ENCODE measurements at regions not wholly inside any gene's neighbourhood (a gene's known extent, or its start where the extent isn't known, plus 50 kb on each side); places are given as distances from the start of the nearest gene placed in this dataset.

DNA sequence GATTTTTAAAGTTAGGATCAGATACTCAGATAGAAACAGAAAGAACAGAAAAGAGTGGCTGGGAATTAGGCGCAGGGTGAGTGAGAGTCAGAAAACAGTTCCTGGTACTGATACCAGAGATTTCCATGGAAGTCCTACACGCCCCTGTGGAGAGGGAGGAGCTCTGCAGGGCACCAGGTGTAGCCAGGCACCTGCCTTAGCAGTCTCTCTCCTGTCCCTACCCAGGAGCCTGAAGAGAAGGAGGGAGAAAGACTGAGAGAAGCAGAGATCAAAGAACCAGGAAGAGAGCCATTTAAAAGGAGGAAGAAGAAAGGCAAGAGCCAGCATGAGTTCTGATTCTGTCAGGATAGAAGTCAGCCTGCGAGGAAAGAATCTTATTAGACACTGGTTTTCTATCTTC is 65.0 kb downstream of the CBLN1 start:
- ATAC-seq (replicated peaks; ENCODE audit: extremely low read depth, poor library complexity, severe bottlenecking) (no peak), DNase-seq (ENCODE audit: low spot score in 2 of 2) (no peak)
- Mint-ChIP-seq H3K27me3 (no peaks in the 10 kb centered on the region), H3K4me3 (no peak overlapping the region), H3K36me3 (ENCODE audit: insufficient read depth) (no peaks in the 10 kb centered on the region), H3K27ac (ENCODE audit: low read depth) (no peak overlapping the region), H3K4me1 (no peaks in the 10 kb centered on the region), H3K9me3 (no peaks in the 10 kb centered on the region)

DNA sequence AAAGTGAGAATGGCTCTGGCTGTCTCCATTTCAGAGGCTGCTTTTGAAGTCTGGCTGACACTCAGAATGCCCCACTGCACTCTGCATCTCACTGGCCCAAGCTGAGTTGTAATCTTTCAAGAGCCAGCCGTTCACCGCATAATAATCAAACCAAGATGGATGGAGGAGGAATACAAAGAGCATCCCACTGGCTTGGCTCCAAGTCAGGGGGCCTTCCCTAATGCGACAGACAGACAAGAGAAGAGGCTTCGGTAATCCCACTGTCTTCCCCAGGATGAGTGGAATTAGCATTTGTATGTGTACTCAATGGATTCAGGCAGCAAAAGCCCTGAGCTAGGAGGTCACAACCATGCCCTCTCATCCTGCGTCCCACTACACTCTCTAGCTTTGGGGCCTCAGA is 68.0 kb downstream of the CBLN1 start:
- Mint-ChIP-seq H3K27me3 (no peaks in the 10 kb centered on the region), H3K27ac (ENCODE audit: low read depth) (no peak overlapping the region), H3K4me1 (no peaks in the 10 kb centered on the region), H3K4me3 (no peak overlapping the region), H3K9me3 (no peaks in the 10 kb centered on the region), H3K36me3 (ENCODE audit: insufficient read depth) (no peaks in the 10 kb centered on the region)
- DNase-seq (ENCODE audit: low spot score in 2 of 2) (no peak), ATAC-seq (replicated peaks; ENCODE audit: extremely low read depth, poor library complexity, severe bottlenecking) (no peak)

DNA sequence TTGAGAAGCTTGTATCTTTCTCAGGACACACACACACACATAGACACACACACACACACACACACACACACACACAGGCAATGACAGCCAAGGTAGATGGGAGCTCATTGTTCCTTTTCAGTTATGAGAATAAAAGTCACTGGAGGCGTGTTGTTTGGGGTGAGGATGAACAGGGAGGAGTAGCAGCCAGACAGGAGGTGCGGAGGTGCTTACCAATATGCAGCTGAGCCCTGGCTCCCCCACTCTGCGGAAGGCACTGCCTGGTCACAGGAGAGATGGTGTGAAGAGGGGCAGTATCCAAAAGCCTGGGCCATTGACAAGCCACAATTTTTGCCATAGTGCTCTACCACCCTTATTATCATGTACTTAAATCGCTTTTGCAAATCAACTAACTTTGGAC is 77.4 kb downstream of the CBLN1 start:
- DNase-seq (ENCODE audit: low spot score in 2 of 2) (no peak), ATAC-seq (replicated peaks; ENCODE audit: extremely low read depth, poor library complexity, severe bottlenecking) (no peak)
- Mint-ChIP-seq H3K36me3 (ENCODE audit: insufficient read depth) (no peaks in the 10 kb centered on the region), H3K9me3 (no peaks in the 10 kb centered on the region), H3K27me3 (no peaks in the 10 kb centered on the region), H3K27ac (ENCODE audit: low read depth) (no peak overlapping the region), H3K4me3 (no peak overlapping the region), H3K4me1 (no peaks in the 10 kb centered on the region)

DNA sequence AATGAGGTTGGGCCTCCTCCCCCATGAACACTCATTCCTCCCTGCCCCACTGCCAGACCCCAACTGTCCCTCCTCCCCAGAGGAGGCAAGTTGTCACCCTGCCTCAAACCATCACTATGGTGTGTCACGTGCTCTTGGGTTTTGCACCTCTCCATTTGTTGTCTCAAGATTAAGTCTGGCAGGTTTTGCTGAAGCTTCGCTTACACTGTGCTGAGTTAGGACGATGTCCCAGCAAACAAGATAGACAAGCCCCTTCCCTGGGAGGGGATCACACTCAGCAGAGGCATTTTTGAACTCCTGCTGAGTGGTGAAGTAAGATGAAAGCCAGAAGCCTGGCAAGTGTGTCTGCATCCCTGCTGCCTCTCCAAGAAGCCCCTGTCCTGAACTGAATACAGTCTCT is 78.3 kb downstream of the CBLN1 start:
- no peak overlapping the region for H3K4me3 Mint-ChIP-seq
- no peaks in the 10 kb centered on the region for H3K36me3 Mint-ChIP-seq (ENCODE audit: insufficient read depth)
- DNase-seq (ENCODE audit: low spot score in 2 of 2) (no peak), ATAC-seq (replicated peaks; ENCODE audit: extremely low read depth, poor library complexity, severe bottlenecking) (no peak)
- no peaks in the 10 kb centered on the region for H3K27me3 Mint-ChIP-seq
- no peaks in the 10 kb centered on the region for H3K9me3 Mint-ChIP-seq
- H3K4me1 Mint-ChIP-seq = no peaks in the 10 kb centered on the region
- no peak overlapping the region for H3K27ac Mint-ChIP-seq (ENCODE audit: low read depth)

DNA sequence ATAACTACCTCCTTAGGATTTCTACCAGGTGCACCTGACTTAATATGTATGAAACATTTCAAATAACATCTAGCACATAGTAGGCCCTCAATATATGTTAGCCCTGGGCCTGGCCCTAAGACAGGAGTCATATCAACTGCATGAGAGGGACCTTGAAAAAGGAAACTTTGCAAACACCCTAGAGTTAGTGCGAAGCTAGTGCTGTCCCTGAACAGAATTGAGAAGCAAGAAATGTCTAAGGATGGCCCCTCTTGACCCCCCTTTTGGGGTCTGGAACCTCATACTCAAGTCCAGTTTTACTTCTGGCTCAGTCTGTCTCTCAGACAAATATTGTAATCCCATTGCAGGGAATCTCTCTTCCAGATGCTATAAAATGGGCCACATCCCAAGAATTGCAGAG is 80.5 kb downstream of the CBLN1 start:
- Mint-ChIP-seq H3K4me1 (no peaks in the 10 kb centered on the region), H3K36me3 (ENCODE audit: insufficient read depth) (peaks cover 1% of the 10 kb centered on the region), H3K4me3 (no peak overlapping the region), H3K27me3 (no peaks in the 10 kb centered on the region), H3K27ac (ENCODE audit: low read depth) (no peak overlapping the region), H3K9me3 (no peaks in the 10 kb centered on the region)
- no peak for ATAC-seq (replicated peaks; ENCODE audit: extremely low read depth, poor library complexity, severe bottlenecking)
- DNase-seq (ENCODE audit: low spot score in 2 of 2) = no peak

DNA sequence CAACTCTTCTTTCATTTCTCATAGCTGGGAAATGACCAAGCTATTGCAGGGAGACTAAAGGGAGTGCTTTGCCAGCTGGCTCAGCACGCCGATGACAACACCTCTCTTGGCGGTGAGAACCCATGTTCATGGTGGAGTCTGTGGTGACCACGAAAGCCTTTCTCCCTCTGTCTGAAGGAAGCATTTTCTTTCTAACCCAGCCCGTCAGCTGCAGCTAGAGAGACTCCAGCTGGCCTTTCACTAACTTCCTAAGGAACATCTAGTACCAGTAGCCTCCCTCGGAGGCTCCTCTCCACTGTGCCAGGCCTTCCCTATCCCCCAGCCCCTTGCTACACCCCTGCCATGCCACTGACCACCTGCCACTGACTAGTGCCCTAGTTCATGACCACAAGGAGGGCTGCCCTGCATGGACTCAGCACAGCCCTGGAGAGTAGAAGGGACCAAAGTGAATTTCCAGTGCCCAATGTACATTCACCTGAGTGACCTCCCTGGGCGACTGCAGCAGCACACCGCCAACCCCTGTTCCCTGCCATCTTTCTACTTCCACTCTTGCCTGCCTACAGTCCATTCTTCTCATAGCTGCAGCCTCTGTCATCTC is 81.3 kb downstream of the CBLN1 start:
- no peak overlapping the region for H3K27ac Mint-ChIP-seq (ENCODE audit: low read depth)
- H3K9me3 Mint-ChIP-seq = no peaks in the 10 kb centered on the region
- H3K36me3 Mint-ChIP-seq (ENCODE audit: insufficient read depth) = peaks cover 1% of the 10 kb centered on the region
- no peaks in the 10 kb centered on the region for H3K4me1 Mint-ChIP-seq
- H3K4me3 Mint-ChIP-seq = no peak overlapping the region
- DNase-seq (ENCODE audit: low spot score in 2 of 2) (no peak), ATAC-seq (replicated peaks; ENCODE audit: extremely low read depth, poor library complexity, severe bottlenecking) (no peak)
- no peaks in the 10 kb centered on the region for H3K27me3 Mint-ChIP-seq

DNA sequence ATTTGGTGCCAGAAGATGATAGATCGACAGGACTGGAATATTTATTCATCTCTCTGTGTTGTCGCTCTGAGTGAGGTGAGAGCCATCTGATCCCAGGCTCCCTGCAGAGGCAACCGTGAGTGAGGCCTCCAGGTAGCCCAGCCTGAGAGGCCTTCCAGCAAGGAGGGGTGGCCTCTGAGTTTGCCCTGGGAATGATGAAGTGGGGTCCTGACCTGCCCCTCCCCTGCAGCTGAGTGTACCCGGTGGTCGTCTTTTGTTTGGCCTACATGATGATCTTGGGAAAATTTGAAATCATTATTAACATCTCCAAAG is 86.4 kb downstream of the CBLN1 start:
- no peak overlapping the region for H3K4me3 Mint-ChIP-seq
- no peaks in the 10 kb centered on the region for H3K4me1 Mint-ChIP-seq
- no peaks in the 10 kb centered on the region for H3K27me3 Mint-ChIP-seq
- H3K27ac Mint-ChIP-seq (ENCODE audit: low read depth) = no peak overlapping the region
- no peak for ATAC-seq (replicated peaks; ENCODE audit: extremely low read depth, poor library complexity, severe bottlenecking)
- DNase-seq (ENCODE audit: low spot score in 2 of 2) = no peak
- H3K9me3 Mint-ChIP-seq = peaks cover 18% of the 10 kb centered on the region
- H3K36me3 Mint-ChIP-seq (ENCODE audit: insufficient read depth) = peaks cover 1% of the 10 kb centered on the region

DNA sequence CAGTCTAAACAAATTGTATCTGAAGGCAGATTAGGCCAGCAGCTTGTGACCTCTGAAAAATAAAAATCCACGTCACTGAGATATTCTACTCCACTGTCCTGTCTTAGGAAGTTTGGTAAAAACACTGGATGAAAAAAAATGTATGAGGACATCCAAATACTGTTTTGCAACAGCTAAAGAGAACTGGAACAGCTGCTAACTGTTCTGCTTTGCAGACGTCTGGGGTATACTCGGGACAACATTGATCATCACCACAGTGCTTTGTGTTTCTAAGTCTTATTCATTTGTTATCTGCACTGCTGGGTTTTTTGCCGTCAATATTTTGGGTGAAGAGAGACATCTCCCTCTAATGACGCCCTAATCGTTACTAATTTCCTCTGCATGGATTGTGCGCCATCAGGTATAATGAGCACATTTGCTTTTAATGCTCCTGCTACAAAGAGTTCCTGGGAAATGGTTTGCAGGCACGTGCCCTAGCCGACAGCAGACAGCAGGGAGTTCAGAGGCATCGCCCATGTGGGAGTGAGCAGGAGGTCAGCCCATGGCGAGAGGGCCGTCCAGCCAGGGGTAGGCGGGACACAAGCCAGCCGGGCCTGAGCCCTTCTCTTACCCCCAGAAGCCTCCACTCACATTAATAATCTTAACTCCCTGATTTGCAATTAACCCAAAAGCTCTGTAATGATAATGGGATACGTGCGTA is 87.0 kb downstream of the CBLN1 start:
- DNase-seq (ENCODE audit: low spot score in 2 of 2) (no peak), ATAC-seq (replicated peaks; ENCODE audit: extremely low read depth, poor library complexity, severe bottlenecking) (no peak)
- Mint-ChIP-seq H3K4me3 (no peak overlapping the region), H3K27ac (ENCODE audit: low read depth) (no peak overlapping the region), H3K36me3 (ENCODE audit: insufficient read depth) (peaks cover 1% of the 10 kb centered on the region), H3K27me3 (no peaks in the 10 kb centered on the region), H3K4me1 (no peaks in the 10 kb centered on the region), H3K9me3 (peaks cover 23% of the 10 kb centered on the region)

DNA sequence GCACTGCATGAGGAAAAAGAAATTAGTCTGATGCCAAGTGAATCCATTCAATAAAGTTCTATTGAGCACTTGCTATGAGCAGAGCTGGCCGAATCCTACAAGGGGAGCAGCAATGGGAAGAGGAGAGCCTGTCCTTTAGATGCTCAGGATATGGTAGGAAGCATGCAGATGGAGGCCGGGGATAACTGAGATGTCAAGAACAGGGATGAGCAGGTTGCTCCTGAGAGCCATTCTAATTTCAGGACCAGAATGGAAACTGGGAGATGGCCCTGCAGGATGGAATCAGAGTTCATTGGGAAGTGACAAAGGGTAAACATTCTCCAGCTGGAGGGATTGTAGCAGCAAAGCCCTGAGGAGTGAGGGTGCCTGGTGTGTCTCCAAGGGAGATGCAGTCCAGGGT is 88.0 kb downstream of the CBLN1 start:
- Mint-ChIP-seq H3K4me1 (no peaks in the 10 kb centered on the region), H3K36me3 (ENCODE audit: insufficient read depth) (peaks cover 1% of the 10 kb centered on the region), H3K4me3 (no peak overlapping the region), H3K27ac (ENCODE audit: low read depth) (no peak overlapping the region), H3K27me3 (no peaks in the 10 kb centered on the region), H3K9me3 (peaks cover 27% of the 10 kb centered on the region)
- no peak for ATAC-seq (replicated peaks; ENCODE audit: extremely low read depth, poor library complexity, severe bottlenecking)
- no peak for DNase-seq (ENCODE audit: low spot score in 2 of 2)

DNA sequence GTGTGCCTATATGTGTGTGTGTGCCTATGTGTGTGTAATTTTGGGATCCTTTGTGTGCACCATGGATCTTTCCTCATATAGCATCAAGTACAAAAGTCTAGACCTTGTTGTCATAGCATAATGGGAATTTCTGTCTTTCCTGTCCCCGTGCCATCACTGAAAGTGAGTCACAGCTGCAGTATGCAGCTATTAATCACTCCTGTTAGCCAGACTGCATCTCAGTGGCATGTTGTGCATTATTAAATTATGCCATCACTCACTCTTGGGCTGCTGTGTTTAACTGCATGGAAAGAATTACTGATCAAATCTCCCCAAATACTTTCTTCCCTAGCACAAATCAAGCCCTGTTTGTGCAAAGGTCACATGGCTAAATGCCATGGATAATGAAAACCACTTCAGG is 92.4 kb downstream of the CBLN1 start:
- Mint-ChIP-seq H3K9me3 (peaks cover 27% of the 10 kb centered on the region), H3K36me3 (ENCODE audit: insufficient read depth) (no peaks in the 10 kb centered on the region), H3K4me3 (no peak overlapping the region), H3K27me3 (no peaks in the 10 kb centered on the region), H3K4me1 (no peaks in the 10 kb centered on the region), H3K27ac (ENCODE audit: low read depth) (no peak overlapping the region)
- ATAC-seq (replicated peaks; ENCODE audit: extremely low read depth, poor library complexity, severe bottlenecking) (no peak), DNase-seq (ENCODE audit: low spot score in 2 of 2) (no peak)

DNA sequence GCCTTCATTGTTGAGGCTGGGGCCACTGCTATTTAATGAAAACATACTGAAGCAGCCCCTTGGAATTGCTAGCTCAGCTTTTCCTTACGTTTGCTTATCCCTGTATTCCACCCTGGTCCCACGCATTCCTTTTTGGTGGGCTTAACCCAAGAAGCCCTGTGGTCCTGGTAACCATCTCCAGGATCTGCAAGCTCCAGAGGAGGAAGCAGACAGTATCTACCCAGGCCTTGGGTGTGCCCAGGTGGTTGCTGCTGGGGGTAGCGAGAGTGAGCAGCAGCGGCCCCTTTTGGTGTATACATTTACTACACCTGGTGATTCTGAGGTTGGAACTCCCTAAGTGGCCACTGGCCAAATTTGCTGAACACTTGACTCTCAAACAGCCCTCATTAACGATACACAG is 97.7 kb downstream of the CBLN1 start:
- Mint-ChIP-seq H3K4me1 (no peaks in the 10 kb centered on the region), H3K27me3 (no peaks in the 10 kb centered on the region), H3K36me3 (ENCODE audit: insufficient read depth) (no peaks in the 10 kb centered on the region), H3K9me3 (no peaks in the 10 kb centered on the region), H3K4me3 (no peak overlapping the region), H3K27ac (ENCODE audit: low read depth) (no peak overlapping the region)
- DNase-seq (ENCODE audit: low spot score in 2 of 2) (no peak), ATAC-seq (replicated peaks; ENCODE audit: extremely low read depth, poor library complexity, severe bottlenecking) (no peak)

DNA sequence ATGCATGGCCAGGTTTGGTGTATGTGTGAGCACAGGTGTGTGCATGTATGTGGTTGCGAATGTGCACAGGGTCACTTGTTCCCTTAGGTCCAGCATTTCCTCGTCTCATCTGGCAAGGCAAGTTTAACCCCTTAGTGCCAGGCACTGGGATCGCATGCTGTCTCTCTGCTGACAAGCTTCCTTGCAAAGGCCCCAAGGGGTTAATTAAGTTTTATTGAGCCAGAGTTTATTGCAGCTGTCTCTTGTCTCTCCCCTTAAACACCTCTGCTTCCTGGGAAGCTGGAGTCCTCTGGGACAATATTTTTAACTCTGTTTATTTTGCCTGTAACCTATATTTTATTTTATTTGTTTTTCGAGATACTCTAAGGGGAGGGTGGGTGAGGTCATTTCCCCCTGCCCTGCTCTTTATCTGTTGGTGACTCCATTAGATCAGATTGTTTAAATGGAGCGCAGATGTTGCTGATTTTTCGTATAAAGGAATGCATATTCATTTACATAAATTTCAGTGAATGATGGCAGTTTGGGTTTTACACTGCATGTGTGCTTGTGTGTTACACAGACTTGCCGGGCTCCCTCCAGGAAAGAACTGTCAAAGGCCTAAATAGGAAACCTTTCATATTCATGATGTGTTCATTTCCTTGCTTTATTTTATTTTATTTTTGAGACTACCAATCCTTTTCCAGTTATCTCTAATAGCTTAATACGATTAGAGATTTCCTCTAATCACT is 99.7 kb downstream of the CBLN1 start:
- no peak for ATAC-seq (replicated peaks; ENCODE audit: extremely low read depth, poor library complexity, severe bottlenecking)
- H3K27ac Mint-ChIP-seq (ENCODE audit: low read depth) = no peak overlapping the region
- no peaks in the 10 kb centered on the region for H3K36me3 Mint-ChIP-seq (ENCODE audit: insufficient read depth)
- no peaks in the 10 kb centered on the region for H3K27me3 Mint-ChIP-seq
- no peak for DNase-seq (ENCODE audit: low spot score in 2 of 2)
- no peaks in the 10 kb centered on the region for H3K4me1 Mint-ChIP-seq
- H3K9me3 Mint-ChIP-seq = no peaks in the 10 kb centered on the region
- H3K4me3 Mint-ChIP-seq = no peak overlapping the region

DNA sequence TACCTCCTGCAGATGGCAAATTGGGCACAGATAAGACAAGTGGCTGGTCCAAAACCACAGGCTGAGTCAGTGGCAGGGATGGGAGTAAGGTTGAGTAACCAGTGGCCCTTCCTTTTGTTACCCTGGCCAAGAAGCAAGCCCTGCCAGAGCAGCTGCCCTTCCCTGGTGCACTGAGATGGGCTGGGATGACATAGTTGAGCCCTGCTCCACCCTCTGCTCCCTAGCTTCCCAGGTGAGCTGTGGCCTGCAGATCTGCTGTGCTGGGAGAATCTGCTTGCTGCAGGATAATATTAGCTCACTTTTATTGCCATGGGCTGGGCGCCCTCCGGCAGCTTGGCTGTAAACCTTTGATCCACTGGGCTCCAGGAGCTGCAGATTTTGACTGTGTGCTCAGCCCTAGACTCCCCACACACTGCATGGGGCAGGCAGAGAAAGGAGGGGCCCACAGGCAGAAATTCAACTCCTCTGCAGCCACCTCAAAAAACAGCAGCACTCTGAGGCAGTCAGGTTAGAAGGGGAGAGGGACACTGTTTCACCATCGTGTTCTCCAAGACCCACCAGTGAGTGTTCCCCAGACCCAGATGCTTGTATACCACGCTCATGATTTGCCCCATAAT is 101.8 kb downstream of the CBLN1 start:
- no peak for ATAC-seq (replicated peaks; ENCODE audit: extremely low read depth, poor library complexity, severe bottlenecking)
- no peaks in the 10 kb centered on the region for H3K27me3 Mint-ChIP-seq
- H3K36me3 Mint-ChIP-seq (ENCODE audit: insufficient read depth) = no peaks in the 10 kb centered on the region
- no peaks in the 10 kb centered on the region for H3K9me3 Mint-ChIP-seq
- DNase-seq (ENCODE audit: low spot score in 2 of 2) = no peak
- no peak overlapping the region for H3K27ac Mint-ChIP-seq (ENCODE audit: low read depth)
- H3K4me1 Mint-ChIP-seq = no peaks in the 10 kb centered on the region
- no peak overlapping the region for H3K4me3 Mint-ChIP-seq

Measured in central memory CD8-positive, alpha-beta T cell (primary cell).